Left cardiac atrium (tissue), 4 donors: ENCODE measurements at regions not wholly inside any gene's neighbourhood (a gene's known extent, or its start where the extent isn't known, plus 50 kb on each side); places are given as distances from the start of the nearest gene placed in this dataset.

Source experiments
- ATAC-seq, 2 donors: fragments of 200-7000 bp; cut with Tn5 transposase; one replicate each; pipeline ENCODE4 v1.9.1; 2020; ENCODE audit warnings: mild to moderate bottlenecking in 2 of 2, moderate library complexity in 2 of 2
- DNase-seq: peaks from one replicate; pipeline ENCODE4 v3.0.0-alpha.2; 2020
- intact Hi-C, 2 donors: fragments of 100-400 bp; cut with DNase I; formaldehyde crosslinking; loops; one replicate each; pipeline versions ENCODE4 v1.14.1 to v1.15.1; 2022 to 2023
- donor health status: DM: no; HTN: yes; CAD: no.
- donor health status: DM: no; HTN: yes; CAD: no; lungs with severe emphysema.
- donor health status: DM: yes; HTN: yes; CAD: no.
- donor health status: Dilated cardiomyopathy.

DNA sequence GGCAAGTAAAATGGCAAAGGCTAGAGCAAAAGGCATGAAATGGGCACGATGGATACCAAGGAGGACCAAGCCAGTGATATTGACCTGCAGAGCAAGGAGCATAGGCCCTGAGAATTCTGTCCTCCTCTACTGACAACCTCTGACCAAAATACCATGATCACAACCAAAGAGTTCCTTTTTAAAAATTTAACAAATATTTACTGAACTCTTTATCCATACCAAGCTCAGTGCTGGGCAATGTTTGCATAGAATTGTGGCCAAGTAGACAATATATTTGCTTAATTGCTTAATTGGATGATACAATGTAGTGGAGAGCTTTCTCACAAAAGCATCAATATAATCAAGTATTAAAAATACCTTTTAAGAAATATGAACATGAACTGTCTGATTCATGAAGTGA is 265.7 kb downstream of the ICOS start:
- no peak for DNase-seq
- intact Hi-C loops = no loop called here
- ATAC-seq = no peak

DNA sequence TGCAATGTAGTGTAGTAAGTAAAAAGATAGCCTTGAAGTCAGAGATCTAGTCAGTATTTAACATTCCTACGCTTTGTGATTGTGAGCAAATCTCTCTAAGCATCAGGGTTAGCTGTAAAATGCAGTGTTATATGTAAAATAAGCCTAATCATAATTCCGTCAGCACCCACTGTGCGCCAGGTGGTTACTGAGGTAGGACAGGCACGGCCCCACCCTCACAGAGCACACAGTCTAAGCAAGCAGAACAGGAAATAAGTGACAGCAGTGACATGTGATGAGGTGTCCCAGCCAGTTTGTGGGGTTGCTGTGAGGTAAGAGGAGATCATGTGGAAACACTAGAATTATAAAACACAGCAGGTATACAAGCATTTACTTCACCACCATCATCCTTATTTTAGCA is 267.1 kb downstream of the ICOS start:
- intact Hi-C loops = no loop called here
- DNase-seq (no peak), ATAC-seq (no peak)

DNA sequence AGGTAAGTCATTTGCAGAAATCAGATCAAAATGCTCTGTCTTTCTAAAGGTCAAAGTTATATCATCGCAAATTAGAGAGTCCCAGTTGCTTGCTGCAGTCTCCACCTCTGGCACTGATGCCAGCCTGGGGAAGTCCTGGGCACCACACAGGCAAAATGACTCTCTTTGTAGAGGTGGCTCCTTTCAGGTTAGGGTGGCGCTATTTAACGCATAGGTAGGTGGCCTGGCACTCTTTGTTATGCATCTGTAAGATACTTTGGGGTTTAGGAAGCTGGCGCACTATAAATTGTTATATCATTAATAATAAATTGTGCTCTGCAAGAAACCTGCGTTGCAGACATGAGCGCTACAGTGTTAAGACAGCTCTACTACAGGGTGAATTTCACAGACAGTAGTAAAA is 268.5 kb downstream of the ICOS start:
- no peak for ATAC-seq
- intact Hi-C loops = no loop called here
- no peak for DNase-seq

DNA sequence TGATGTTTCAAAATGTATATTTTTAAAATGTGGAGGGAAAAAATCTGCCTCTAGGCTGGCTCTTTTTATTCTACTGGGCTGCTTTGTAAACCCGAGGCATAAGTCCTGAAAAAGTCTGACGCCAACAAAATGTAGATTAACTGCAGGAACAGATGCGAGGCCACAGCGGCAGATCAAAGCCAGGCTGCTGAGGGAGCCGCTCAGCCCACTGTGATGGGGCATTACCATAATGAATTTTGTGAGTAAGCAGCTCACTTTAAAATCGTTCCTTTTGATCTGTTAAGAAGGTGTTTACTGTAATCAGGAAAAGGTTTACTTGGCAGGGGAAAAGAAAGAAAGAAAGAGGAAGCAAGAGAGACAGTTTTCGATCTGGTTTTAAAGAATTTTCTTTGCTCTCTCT is 269.0 kb downstream of the ICOS start:
- ATAC-seq (no peak), DNase-seq (no peak)
- intact Hi-C loops = no loop called here

DNA sequence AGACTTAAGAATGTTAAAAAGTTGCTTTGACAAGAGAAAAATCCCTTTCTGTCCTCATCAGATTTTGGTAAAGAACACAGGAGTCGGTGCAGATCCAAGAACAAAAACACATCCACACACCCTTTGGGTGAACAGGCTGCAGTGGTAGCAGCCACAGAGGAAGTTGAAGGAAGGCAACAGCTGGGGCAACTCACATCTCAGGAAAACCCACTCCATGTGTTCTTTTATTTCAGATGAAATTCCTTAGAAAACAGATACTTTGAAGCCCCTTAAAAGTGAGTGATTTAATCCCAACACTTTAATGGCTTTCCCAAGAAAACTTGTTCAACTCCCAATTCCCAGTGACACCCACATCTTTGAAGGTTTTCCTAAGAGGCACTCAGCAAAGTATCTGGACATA is 271.3 kb downstream of the ICOS start:
- DNase-seq (no peak), ATAC-seq (no peak)
- intact Hi-C loops = no loop called here

DNA sequence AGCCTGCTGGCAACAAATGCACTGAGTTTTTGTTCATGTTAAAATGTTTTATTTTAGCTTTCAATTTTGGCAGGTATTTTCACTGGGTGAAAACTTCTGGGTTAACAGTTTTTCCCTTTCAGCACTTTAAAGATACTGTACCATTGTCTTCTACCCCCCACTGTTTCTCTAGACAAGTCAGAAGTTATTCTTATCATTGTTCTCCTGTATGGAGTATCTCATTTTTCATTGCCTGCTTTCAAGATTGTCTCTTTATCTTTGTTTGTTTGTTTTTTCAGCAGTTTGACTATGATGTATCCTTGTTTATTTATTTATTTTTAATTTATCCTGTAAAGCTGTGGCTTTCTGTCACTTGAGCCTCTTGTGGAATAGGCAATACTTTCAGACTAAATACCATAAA is 277.0 kb downstream of the ICOS start:
- DNase-seq = no peak
- ATAC-seq = no peak
- intact Hi-C loops = no loop called here

DNA sequence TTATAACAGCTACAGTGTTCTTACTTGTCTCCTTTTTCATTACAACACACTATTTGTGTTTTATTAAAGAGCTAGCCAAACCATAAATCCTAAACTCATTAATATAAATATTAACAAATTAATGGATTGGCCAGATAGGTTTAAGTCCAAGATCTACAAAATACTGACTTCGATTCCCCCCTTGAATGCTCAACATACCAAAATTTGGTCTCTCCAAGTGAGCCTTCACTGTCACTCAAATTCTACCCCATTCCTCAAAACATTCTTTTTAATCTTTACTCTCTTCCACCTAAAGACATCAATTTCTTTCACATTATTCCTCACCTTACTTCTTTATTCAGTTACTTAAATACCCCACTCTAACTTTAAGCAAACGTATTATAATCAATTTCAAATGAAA is 281.5 kb downstream of the ICOS start:
- ATAC-seq = no peak
- intact Hi-C loops = no loop called here
- DNase-seq = no peak

DNA sequence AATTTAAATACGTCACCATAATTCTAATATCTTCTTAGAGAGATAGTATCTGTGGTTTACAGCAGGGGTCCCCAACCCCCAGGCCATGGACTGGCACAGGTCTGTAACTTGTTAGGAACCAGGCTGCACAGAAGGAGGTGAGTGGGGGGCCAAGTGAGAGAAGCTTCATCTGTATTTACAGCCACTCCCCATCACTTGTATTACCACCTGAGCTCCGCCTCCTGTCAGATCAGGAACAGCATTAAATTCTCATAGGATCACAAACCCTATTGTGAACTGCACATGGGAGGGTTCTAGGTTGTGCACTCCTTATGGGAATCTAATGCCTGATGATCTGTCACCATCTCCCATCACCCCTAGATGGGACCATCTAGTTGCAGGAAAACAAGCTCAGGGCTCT is 282.6 kb downstream of the ICOS start:
- no peak for ATAC-seq
- intact Hi-C loops = no loop called here
- no peak for DNase-seq

DNA sequence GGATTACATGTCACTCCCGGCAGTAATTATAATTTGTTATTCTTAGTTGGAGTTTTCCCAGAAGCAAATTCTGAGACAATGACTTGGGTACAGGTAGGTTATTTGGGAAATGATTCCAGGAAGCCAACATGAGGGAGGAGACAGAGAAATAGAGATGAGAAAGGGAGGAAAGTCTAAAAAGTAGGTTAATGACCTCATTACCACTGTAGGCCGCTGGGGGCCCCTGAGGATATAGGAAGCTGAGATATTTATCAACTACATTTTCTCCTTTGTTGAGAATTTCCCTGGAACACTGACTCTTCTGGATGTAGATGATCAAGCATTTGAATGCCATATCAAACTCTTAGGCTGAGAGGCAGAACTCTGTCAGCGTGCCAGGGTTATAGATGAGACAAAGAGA is 284.3 kb downstream of the ICOS start:
- DNase-seq = no peak
- intact Hi-C loops = no loop called here
- no peak for ATAC-seq

DNA sequence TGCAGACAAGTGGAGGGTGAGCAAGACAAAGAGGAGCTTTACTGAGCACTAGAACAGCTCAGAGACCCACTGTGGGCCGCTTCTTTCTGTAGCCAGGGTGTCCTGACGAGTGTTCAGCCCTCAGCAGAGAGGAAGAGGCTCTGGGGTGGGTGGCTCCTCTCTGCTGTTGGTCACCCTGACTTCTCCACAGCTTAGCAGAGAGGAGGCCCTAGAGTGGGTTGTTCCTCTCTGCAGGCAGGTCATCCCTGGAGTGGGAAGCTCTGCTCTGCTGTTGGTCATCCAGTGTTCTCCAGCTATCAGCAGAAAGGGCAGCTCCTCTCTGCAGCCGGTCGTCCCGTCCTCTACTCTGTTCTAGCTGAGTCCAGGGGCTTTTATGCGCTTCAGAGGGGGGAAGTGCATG is 286.5 kb downstream of the ICOS start:
- DNase-seq = no peak
- intact Hi-C loops = no loop called here
- ATAC-seq = no peak

DNA sequence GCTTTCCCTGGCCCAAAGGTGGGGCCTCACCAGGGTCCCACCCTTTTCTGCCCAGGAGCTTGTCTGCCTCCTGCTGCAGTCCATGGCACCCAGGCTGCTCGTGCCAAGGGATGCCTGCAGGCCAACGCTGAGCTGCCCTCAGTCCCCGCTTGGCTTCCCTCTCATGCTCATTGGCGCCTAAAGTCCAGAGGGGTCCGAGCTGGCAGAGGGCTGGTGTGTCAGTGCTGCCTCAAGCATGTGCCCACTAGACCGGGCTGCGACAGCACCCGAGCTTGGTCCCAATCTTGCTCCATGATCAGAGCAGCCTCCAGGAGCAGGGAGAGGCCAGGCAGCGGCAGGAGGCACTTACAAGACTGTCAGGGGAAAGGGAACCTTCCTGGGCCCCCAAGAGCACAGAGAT is 287.0 kb downstream of the ICOS start:
- DNase-seq (no peak), ATAC-seq (no peak)
- intact Hi-C loops = no loop called here

DNA sequence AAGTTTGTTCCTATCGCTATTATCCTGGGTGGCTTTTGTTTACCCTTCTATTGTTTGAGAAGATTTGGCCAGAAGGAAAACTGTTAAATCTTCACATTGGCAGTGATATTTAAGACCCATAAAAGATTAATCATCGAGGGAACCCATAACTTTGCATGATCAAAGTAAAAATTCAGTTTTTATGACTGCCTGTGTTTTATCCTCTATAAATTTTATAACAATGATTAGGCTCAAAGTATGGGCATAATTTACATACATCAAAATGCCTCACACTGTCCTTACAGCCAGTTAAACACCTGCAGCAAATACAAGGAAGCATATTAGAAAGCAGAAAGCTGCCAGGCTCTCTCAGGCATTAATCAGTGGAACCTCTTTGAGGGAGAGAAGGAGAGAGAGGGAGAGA is 289.1 kb downstream of the ICOS start:
- intact Hi-C loops = no loop called here
- no peak for ATAC-seq
- DNase-seq = no peak

DNA sequence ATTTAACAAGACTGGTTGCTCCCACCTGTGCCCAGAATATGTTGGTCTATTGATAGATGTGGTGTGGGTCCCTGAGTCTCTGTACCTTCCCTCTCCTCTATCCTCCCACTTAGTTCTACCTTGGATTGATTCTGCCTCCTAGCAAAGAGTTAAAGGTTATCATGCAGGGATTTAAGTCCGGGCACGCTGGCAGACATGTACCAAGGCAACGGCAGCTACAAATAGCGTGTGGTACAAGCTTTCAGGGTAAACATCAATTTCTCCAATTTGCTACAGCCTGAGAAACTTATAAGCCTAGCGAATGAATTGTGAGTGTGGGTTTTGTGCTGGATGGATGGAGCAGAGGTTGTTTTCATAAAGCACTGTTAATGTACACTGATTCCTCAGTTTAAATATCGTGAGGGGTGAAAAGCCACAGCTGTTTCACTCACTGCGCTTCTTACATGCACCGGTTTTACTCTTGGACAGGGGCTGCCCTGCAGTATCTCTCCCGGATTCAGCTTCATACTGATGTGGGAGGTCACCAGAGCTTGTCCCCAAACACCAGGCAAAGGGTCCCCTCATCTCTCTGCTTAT is 289.8 kb downstream of the ICOS start:
- ATAC-seq (no peak), DNase-seq (no peak)
- intact Hi-C loops = no loop called here

DNA sequence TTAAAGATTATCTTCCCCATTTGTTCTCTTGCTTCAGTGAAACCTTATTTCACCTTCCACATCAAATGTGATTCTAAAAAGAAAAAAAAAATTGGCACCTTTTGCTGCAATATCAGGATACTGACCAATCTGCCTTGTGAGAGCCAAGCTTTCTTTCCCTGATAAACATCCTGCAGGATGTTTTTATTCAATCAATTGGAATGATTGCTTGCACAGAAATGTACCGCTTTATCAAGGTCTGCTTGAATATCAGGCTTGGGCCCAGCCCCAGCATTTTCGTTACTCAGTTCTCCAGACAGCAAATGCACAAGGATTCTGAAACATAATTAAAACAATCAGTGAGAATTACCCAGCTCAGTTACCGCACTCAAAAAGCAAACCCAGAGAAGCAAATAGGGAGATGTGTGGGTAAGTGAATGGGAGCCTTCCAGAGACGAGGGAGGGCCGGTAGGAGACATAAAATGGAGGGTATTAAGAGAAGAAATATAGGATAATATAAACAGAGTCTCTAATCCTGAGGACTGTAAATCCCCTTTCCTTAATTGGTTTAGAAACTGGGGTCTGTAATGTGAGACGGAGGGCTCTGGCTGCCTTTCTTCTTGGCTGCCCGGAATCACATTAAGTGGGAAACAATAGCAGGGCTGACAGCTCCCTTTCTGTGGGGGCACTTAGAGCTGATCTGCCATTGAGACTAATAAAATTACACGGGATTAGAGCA is 291.8 kb downstream of the ICOS start:
- intact Hi-C loops = no loop called here
- no peak for DNase-seq
- no peak for ATAC-seq

DNA sequence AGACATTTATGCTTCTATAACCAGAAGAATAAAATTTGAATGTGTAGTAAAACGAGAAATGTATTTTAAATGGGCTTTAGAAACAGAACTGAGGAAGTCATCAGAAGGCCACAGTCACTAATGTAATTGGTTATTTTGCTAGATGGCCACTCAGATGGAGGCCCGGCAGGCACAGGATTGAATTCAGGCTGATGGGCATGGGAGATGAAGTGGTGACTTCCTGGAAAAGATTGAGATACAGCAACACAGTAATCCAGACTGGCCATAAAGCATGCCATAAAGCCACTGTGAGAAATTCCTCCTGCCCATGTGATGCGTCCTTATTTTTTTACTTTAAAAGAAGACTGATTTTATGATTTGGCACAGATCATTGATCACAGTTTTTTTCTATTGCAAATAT is 297.7 kb downstream of the ICOS start:
- intact Hi-C loops = no loop called here
- no peak for DNase-seq
- ATAC-seq = no peak

DNA sequence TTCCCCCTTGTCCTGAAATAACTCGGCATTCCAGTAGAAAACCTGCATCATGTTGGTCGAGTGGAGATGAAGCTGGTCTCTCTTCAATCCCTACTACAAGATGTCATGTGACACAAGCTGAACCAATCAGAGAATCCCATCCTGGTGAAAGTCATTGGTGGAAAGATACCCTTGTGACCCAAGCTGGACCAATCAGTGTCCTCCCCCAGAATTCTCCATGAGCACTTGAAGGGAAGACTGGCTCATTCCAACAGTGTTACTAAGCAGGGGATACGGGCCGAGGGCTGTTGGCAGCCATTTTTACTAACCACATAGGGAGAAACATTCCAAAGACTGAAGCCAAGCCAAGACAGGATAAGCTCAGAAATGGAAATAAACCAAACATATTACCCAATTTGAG is 298.3 kb downstream of the ICOS start:
- ATAC-seq (peak in 1 of 2 donors; percentile 29), DNase-seq (peak; percentile 29)
- intact Hi-C loops = no loop called here

DNA sequence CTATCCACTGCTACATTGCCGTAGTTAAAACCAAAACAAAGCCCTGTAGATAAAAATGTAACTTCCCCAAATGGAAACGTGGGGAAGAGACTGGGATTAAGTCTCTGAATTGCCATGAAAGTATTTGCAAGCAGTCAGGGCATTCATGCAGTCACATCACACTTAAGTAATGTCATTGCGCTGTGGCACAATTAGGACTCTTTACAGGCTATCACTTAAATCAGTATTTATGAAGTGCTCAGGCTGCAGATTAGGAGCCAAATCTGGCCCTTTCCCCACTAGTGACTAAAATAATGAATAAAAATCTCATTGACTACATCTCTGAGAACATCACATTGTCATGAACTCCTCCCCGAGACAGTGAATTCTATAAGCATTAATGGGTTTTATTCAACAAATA is 300.9 kb downstream of the ICOS start:
- intact Hi-C loops = no loop called here
- no peak for DNase-seq
- no peak for ATAC-seq

DNA sequence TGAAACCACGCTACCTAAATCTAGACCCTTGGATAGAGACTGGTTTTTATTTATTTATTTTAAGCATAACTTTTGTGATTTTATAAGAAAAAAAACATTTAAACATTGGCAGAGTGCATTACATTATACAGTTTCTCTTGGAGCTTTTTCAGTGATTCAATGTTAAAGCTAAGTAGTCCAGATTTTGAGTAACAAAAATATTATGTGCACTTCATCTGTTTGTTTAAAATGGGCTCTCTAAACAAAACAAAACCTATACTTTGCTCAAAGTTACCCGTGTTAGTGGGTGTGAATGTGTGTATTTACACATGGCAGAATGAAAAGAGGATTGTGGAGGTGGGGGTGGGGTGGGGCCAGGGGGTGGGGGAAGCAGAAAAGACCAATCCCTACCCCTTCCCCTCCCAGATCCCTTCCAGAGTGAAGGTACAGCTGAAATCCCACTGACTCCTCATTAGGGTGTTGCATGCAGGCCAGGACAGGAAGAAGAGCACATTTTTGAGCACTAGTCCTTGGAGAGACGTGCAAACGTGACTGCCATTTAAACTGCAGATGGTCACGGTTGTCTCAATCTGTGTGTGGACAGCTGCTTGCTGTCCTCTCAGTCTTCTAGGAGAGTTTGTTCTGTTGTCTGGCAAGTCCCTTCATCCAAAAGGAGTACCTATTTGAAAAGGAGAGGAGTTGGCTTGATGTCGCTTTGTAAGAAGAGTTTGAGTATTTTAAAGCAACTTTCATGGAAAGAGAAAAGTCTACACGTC is 303.0 kb downstream of the ICOS start:
- DNase-seq (no peak), ATAC-seq (no peak)
- intact Hi-C loops = no loop called here

DNA sequence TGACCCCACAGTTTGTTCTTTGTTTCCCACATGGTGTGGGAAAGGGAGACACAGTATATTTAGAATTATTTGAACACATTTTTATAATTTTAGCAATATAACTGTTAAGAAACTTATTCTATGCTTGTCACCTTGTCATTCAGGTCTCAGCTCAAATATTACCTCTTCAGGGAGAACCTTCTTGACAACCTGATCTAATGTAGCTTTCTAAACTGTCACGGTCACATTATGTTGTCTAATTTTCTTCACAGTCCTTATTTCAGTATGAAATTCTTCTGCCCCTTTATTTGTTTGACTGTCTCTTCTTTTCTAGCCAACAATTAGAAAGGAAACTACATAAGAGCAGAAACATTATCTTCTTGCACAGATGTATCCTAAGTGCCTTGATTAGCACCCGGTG is 304.3 kb upstream of the PARD3B start:
- intact Hi-C loops = no loop called here
- no peak for ATAC-seq

DNA sequence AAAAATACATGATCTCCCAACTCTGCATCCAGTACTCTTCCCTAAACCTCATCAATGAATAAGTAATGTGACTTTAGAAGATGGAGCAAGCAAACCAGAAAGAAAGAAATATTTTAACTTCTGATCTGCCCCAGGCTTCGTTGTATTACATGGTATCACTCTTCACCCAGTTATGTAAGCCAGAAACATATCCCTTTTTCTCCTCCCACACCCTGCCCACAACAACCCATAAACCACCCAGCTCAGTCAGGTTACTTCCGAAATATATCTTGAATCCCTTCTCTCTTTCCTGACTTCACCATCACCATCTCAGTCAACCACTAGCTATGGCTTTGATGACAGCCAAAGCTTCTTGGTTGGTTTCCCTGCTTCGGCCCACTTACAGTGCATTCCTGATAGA is 295.8 kb upstream of the PARD3B start:
- DNase-seq = no peak
- ATAC-seq = no peak
- intact Hi-C loops = no loop called here

More for the DNA sequence above, 304.3 kb upstream of the PARD3B start:
- DNase-seq = no peak

DNA sequence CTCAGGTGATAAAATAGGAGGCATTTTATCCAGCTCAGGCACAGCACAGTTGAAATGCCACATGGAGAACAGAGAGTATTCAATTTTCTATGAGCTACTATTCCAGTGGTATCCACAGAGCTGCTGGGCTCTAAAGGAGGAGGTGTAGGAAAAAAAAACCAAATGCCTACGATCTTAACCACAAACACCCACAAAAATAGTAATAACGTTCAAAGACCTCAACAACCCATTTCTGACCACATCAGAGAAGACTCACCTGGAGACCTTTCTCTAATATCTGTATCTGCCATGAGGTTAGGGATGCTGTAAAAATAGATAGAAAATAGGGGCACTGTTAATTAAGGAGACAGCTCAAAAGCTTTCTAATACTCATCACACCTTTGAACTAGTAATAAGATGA is 294.6 kb upstream of the PARD3B start:
- no peak for ATAC-seq
- no peak for DNase-seq
- intact Hi-C loops = no loop called here
